ENCODE measurements at regions not wholly inside any gene's neighbourhood (a gene's known extent, or its start where the extent isn't known, plus 50 kb on each side); places are given as distances from the start of the nearest gene placed in this dataset.

- in situ Hi-C loops (cut with MboI) (no loop called here), intact Hi-C loops (cut with micrococcal nuclease; ENCODE audit: unreplicated experiment) (no loop called here)
- Histone ChIP-seq H3K4me3 (no peak overlapping the region), H3K36me3 (ENCODE audit: control insufficient read depth in 2 of 2, insufficient read depth in 2 of 2, low read length in 1 of 2) (no peaks in the 10 kb centered on the region), H2AFZ (ENCODE audit: control insufficient read depth, low read depth, low read length) (no peak overlapping the region), H3K4me2 (ENCODE audit: control insufficient read depth, insufficient read depth) (no peak overlapping the region), H3K27ac (ENCODE audit: control insufficient read depth, insufficient read depth) (no peak overlapping the region), H3K9ac (ENCODE audit: control insufficient read depth, insufficient read depth, low read length) (no peak overlapping the region), H3K4me1 (ENCODE audit: control insufficient read depth, insufficient read depth, low read length) (no peaks in the 10 kb centered on the region), H3K9me3 (replicated peaks; ENCODE audit: control insufficient read depth, insufficient read depth, low read length) (no peaks in the 10 kb centered on the region; the same call in 1 of the 3 replicates), H3K27me3 (replicated peaks in 1 of 2; ENCODE audit: control insufficient read depth in 2 of 2, insufficient read depth in 2 of 2, low read length in 1 of 2) (no peaks in the 10 kb centered on the region; a peak in 1 of 4 replicates), H4K20me1 (ENCODE audit: control insufficient read depth, insufficient read depth) (no peaks in the 10 kb centered on the region), H3K79me2 (ENCODE audit: control insufficient read depth, insufficient read depth, low read length) (no peaks in the 10 kb centered on the region)
- DNase-seq (ENCODE audit: low read depth, low spot score) (no peak), ATAC-seq (no peak), FAIRE-seq (no peak)
- ChIA-PET RAD21 (ENCODE audit: unreplicated experiment) (no interaction called here), SMC1A (ENCODE audit: uncharacterized antibody, unreplicated experiment) (no interaction called here), POLR2A (no interaction called here), CTCF (no interaction called here)
- no TSS peak for BruUV-seq (replicated peaks)
- WGBS (ENCODE audit: insufficient coverage, insufficient replicate concordance, low lambda C conversion rate, missing lambda C conversion rate), result 12% methylated on average over 3 of the region's 3 CpGs
- no peak for TF ChIP-seq POLR2AphosphoS2 (IDR thresholded peaks at IDR 0.05; ENCODE audit: low read depth, low read length)
- no peak for TF ChIP-seq RUNX3 (IDR thresholded peaks at IDR 0.05; ENCODE audit: low read length)
- TF ChIP-seq EZH2 (IDR thresholded peaks at IDR 0.05; ENCODE audit: borderline replicate concordance, control insufficient read depth, low read depth, low read length), result no peak
- TF ChIP-seq CHD4 (IDR thresholded peaks at IDR 0.05), result no peak
- no peak for TF ChIP-seq BCLAF1 (IDR thresholded peaks at IDR 0.05)
- TF ChIP-seq HSF1 (IDR thresholded peaks at IDR 0.05; ENCODE audit: low read depth, low read length), result no peak
- no peak for TF ChIP-seq SMARCA5 (IDR thresholded peaks at IDR 0.05)
- TF ChIP-seq FOXM1 (IDR thresholded peaks at IDR 0.05; ENCODE audit: low read depth, low read length), result no peak
- TF ChIP-seq PAX5 (IDR thresholded peaks at IDR 0.05; ENCODE audit: borderline replicate concordance, low read depth, low read length), result no peak
- TF ChIP-seq E4F1 (IDR thresholded peaks at IDR 0.05; ENCODE audit: borderline replicate concordance, partially characterized antibody), result no peak
- no peak for TF ChIP-seq TBL1XR1 (IDR thresholded peaks at IDR 0.05; ENCODE audit: low read depth, low read length)
- no peak for TF ChIP-seq USF2 (IDR thresholded peaks at IDR 0.05; ENCODE audit: borderline replicate concordance, low read depth, low read length)
- TF ChIP-seq CREB1 (IDR thresholded peaks at IDR 0.05; ENCODE audit: low read depth), result no peak
- no peak for TF ChIP-seq PML (IDR thresholded peaks at IDR 0.05; ENCODE audit: low read length)
- TF ChIP-seq CEBPB (IDR thresholded peaks at IDR 0.05; ENCODE audit: borderline replicate concordance in 1 of 2, low read depth in 2 of 2, low read length in 2 of 2), result no peak
- TF ChIP-seq E2F4 (IDR thresholded peaks at IDR 0.05; ENCODE audit: low read depth, low read length), result no peak
These were observed 299.8 kb downstream of the MATN1 start for GRCh38 chr1:30423570-30423969.
